ENCODE measurements at regions not wholly inside any gene's neighbourhood (a gene's known extent, or its start where the extent isn't known, plus 50 kb on each side); places are given as distances from the start of the nearest gene placed in this dataset.

DNA sequence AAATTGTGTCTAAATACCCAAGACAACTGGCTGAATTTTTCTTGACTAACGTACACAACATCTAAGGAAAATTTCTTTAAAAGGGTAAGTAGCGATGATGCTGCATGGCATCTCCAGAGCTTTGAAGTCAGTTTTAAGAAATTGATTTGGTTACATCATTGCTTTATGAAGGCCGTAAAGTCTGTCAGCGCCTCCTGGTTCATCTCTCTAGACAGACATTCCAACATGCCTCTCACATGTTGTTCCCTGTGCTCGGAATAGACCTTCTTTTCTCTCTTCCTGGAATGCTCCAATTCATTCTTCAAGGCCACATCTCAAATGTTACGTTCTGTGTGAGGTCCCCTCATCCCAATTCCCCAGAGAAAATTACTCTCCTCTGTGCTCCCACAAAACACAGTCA is 108.7 kb upstream of the SSBP2 start:
- ChIA-PET POLR2A (no interaction called here), CTCF (no interaction called here)
- H3K4me3 ChIP-seq (ENCODE audit: control extremely low read depth in 1 of 5, extremely low read depth in 1 of 5, insufficient read depth in 1 of 5, low read depth in 2 of 5, low read length in 4 of 5): no peak overlapping the region
- TF ChIP-seq EZH2 (IDR thresholded peaks at IDR 0.05; ENCODE audit: borderline replicate concordance, insufficient read depth, low read depth, low read length, poor library complexity, severe bottlenecking): no peak
- TF ChIP-seq, protein P1, sequence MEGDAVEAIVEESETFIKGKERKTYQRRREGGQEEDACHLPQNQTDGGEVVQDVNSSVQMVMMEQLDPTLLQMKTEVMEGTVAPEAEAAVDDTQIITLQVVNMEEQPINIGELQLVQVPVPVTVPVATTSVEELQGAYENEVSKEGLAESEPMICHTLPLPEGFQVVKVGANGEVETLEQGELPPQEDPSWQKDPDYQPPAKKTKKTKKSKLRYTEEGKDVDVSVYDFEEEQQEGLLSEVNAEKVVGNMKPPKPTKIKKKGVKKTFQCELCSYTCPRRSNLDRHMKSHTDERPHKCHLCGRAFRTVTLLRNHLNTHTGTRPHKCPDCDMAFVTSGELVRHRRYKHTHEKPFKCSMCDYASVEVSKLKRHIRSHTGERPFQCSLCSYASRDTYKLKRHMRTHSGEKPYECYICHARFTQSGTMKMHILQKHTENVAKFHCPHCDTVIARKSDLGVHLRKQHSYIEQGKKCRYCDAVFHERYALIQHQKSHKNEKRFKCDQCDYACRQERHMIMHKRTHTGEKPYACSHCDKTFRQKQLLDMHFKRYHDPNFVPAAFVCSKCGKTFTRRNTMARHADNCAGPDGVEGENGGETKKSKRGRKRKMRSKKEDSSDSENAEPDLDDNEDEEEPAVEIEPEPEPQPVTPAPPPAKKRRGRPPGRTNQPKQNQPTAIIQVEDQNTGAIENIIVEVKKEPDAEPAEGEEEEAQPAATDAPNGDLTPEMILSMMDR (IDR thresholded peaks at IDR 0.05): no peak
- H3K4me2 ChIP-seq (replicated peaks; ENCODE audit: low read depth, low read length, poor library complexity, severe bottlenecking): no peak overlapping the region
- H3K79me2 ChIP-seq (ENCODE audit: control insufficient read depth, insufficient read depth, low read length): no peaks in the 10 kb centered on the region
- Mint-ChIP-seq H3K27me3 (no peaks in the 10 kb centered on the region), H3K4me1 (peaks cover 7% of the 10 kb centered on the region), H3K4me3 (no peak overlapping the region), H3K27ac (no peak overlapping the region), H3K9me3 (ENCODE audit: insufficient read depth) (no peaks in the 10 kb centered on the region)
- WGBS (ENCODE audit: insufficient coverage): 94% methylated on average over 4 of the region's 6 CpGs
- H3K9me3 ChIP-seq (ENCODE audit: control extremely low read depth in 1 of 3, control insufficient read depth in 2 of 3, insufficient read depth in 1 of 3, low read length in 2 of 3): no peaks in the 10 kb centered on the region
- H3K27me3 ChIP-seq (replicated peaks in 1 of 4; ENCODE audit: control extremely low read depth in 1 of 4, control insufficient read depth in 3 of 4, insufficient read depth in 4 of 4, low read length in 3 of 4): no peaks in the 10 kb centered on the region
- no peaks in the 10 kb centered on the region for H3K36me3 ChIP-seq (replicated peaks in 1 of 2; ENCODE audit: control extremely low read depth in 1 of 2, control insufficient read depth in 1 of 2, extremely low read depth in 1 of 2, insufficient read depth in 2 of 2, low read length in 1 of 2)
- no peaks in the 10 kb centered on the region for H4K20me1 ChIP-seq (ENCODE audit: control insufficient read depth, insufficient read depth, low read length, poor library complexity, severe bottlenecking)
- no peak for DNase-seq
- no peak overlapping the region for H3K27ac ChIP-seq (ENCODE audit: low read length in 2 of 2)
- ATAC-seq (ENCODE audit: low read depth): no peak
- peaks cover 4 to 5% of the 10 kb centered on the region in 2 donors for H3K4me1 ChIP-seq (ENCODE audit: control insufficient read depth in 2 of 2, insufficient read depth in 2 of 2, low read length in 2 of 2)
- no peak overlapping the region for H3K9ac ChIP-seq (ENCODE audit: low read length)
- no peak overlapping the region for H2AFZ ChIP-seq (ENCODE audit: insufficient read depth, low read depth, low read length, poor library complexity, severe bottlenecking)
- intact Hi-C loops (cut with micrococcal nuclease): loop anchor here (10.0 kb wide), 1 partner anchor 415 kb away; the partner anchor contains the start of gene RPS23

DNA sequence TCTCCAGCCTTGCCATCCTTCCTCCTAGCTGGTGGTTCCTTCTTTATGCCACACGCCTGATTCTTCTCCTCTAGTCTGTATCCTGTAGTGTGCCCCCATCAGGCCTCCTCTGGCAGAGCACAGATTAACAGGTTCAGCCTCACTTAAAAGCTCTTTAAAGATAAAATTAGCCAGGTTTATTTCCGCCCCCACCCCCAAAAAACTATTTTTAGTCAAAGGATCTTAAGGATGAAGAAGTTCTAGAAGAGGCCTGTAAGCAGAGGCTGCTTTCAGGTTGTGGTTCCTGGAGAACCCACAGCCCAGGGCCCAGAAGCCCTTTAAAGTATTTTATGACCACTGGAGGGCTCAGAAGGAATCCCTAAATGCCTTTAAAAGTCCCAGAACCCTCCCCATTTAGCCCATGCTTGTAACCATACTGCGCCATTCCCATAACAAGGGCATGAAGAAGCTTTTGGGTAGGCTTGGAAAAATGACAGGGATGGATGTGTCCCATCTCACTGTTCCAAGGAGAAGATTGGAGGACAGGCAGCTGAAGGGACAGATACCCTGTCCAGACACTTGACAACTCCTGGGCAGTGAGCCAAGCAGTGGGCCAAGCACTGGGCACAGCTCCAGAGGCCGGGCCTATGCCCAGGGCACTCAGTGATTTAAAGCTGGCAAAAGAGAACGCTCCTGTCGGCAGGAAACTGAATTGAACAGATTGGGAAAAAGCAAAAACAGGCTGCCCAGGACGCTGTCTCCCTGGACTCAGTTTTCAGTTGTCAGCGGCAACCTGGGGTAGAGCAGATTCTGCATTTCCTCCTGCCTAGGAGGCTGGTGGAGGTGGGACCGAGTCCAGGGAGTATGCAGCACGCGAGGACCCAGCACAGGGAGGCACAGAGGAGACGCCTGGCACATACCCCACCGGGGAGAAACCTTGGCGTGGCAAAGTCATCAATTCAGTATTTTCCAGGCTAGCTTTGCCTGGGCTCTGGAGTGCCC is 106.3 kb upstream of the SSBP2 start:
- peaks cover 10 to 12% of the 10 kb centered on the region in 2 donors for H3K4me1 ChIP-seq (ENCODE audit: control insufficient read depth in 2 of 2, insufficient read depth in 2 of 2, low read length in 2 of 2)
- H3K9me3 ChIP-seq (ENCODE audit: control extremely low read depth in 1 of 3, control insufficient read depth in 2 of 3, insufficient read depth in 1 of 3, low read length in 2 of 3): no peaks in the 10 kb centered on the region
- no peak overlapping the region for H3K27ac ChIP-seq (ENCODE audit: low read length in 2 of 2)
- H3K9ac ChIP-seq (ENCODE audit: low read length): no peak overlapping the region
- no peaks in the 10 kb centered on the region for H3K9me3 Mint-ChIP-seq (ENCODE audit: insufficient read depth)
- no peaks in the 10 kb centered on the region for H3K36me3 ChIP-seq (replicated peaks in 1 of 2; ENCODE audit: control extremely low read depth in 1 of 2, control insufficient read depth in 1 of 2, extremely low read depth in 1 of 2, insufficient read depth in 2 of 2, low read length in 1 of 2)
- H3K4me2 ChIP-seq (replicated peaks; ENCODE audit: low read depth, low read length, poor library complexity, severe bottlenecking): no peak overlapping the region
- H2AFZ ChIP-seq (ENCODE audit: insufficient read depth, low read depth, low read length, poor library complexity, severe bottlenecking): no peak overlapping the region
- CTCF ChIA-PET: no interaction called here
- POLR2A ChIA-PET: no interaction called here
- no peaks in the 10 kb centered on the region for H3K27me3 Mint-ChIP-seq
- H3K79me2 ChIP-seq (ENCODE audit: control insufficient read depth, insufficient read depth, low read length): no peaks in the 10 kb centered on the region
- H3K4me3 ChIP-seq (ENCODE audit: control extremely low read depth in 1 of 5, extremely low read depth in 1 of 5, insufficient read depth in 1 of 5, low read depth in 2 of 5, low read length in 4 of 5): no peak overlapping the region
- H4K20me1 ChIP-seq (ENCODE audit: control insufficient read depth, insufficient read depth, low read length, poor library complexity, severe bottlenecking): no peaks in the 10 kb centered on the region
- H3K27ac Mint-ChIP-seq: no peak overlapping the region
- DNase-seq: no peak
- peak; percentile 31 for ATAC-seq (ENCODE audit: low read depth)
- no peak overlapping the region for H3K4me3 Mint-ChIP-seq
- no peak for TF ChIP-seq EZH2 (IDR thresholded peaks at IDR 0.05; ENCODE audit: borderline replicate concordance, insufficient read depth, low read depth, low read length, poor library complexity, severe bottlenecking)
- TF ChIP-seq, protein P1 (IDR thresholded peaks at IDR 0.05): no peak
- intact Hi-C loops (cut with micrococcal nuclease): loop anchor here (10.0 kb wide), 1 partner anchor 418 kb away; the partner anchor contains the start of gene RPS23
- H3K4me1 Mint-ChIP-seq: peaks cover 16% of the 10 kb centered on the region
- WGBS (ENCODE audit: insufficient coverage): 76% methylated on average over 12 of the region's 14 CpGs
- no peaks in the 10 kb centered on the region for H3K27me3 ChIP-seq (replicated peaks in 1 of 4; ENCODE audit: control extremely low read depth in 1 of 4, control insufficient read depth in 3 of 4, insufficient read depth in 4 of 4, low read length in 3 of 4)

All from B cell (primary cell).